Activated T-helper 2 cell treated with anti-CD3 and anti-CD28 coated beads, Interferon-gamma antibody, Interleukin-2, Interleukin-4, amounts not matched to agents 10 μg/mL and 5 μg/mL and 100 μg/mL, durations not matched to agents 14 hours and 24 hours and 36 hours (primary cell): ENCODE measurements at regions not wholly inside any gene's neighbourhood (a gene's known extent, or its start where the extent isn't known, plus 50 kb on each side); places are given as distances from the start of the nearest gene placed in this dataset.

Source experiments
- DNase-seq: peaks from one replicate; pipeline ENCODE4 v3.0.0; 2021; ENCODE audit warnings: low spot score
- H3K27ac Mint-ChIP-seq: one replicate; pipeline ENCODE4 v1.8.0; 2021; ENCODE audit warnings: mixed read lengths
- H3K27me3 Mint-ChIP-seq: one replicate; pipeline ENCODE4 v1.8.0; 2021; ENCODE audit warnings: low read depth, mixed read lengths
- H3K36me3 Mint-ChIP-seq: one replicate; pipeline ENCODE4 v1.8.0; 2021; ENCODE audit warnings: low read depth, mixed read lengths
- H3K4me1 Mint-ChIP-seq: one replicate; pipeline ENCODE4 v1.8.0; 2021; ENCODE audit warnings: low read depth, mixed read lengths
- H3K4me3 Mint-ChIP-seq: one replicate; pipeline ENCODE4 v1.8.0; 2021; ENCODE audit warnings: low read depth, mild to moderate bottlenecking, moderate library complexity, mixed read lengths
- H3K9me3 Mint-ChIP-seq: one replicate; pipeline ENCODE4 v1.8.0; 2021; ENCODE audit warnings: mixed read lengths
- intact Hi-C: fragments of 100-400 bp; cut with micrococcal nuclease; formaldehyde crosslinking; loops from one replicate; pipeline ENCODE4 v1.15.1; 2023

DNA sequence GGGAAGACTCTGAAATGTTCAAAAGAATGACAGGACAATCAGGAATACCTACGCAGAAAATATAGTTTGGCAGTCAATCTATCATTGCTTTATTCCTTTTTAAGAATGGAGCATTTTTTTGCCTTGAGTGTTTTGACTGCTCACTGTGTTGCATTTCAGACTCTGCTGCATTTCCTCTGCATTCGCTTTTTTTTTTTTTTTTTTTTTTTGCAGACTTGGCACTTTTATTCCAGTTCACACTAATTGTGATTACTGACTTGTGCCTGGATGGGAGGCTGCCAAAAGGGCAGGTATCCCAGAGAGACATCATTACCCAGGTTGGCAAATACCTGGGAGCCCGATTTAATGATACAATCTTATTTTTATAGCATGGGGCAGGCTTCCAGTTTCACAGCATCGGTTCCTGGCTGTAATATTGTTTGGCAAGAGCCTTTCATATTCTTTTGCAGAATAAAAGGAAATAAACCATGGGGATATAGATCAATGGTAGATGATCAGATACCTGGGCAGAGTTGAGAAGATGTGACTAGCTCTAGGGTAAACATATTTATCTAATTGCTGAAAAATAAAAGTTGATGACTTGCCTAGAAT lies 1132.6 kb downstream of the MAT2B start:
- no peaks in the 10 kb centered on the region for H3K4me1 Mint-ChIP-seq
- H3K9me3 Mint-ChIP-seq: no peaks in the 10 kb centered on the region
- no peak overlapping the region for H3K4me3 Mint-ChIP-seq
- H3K27ac Mint-ChIP-seq: no peak overlapping the region
- intact Hi-C loops: no loop called here
- DNase-seq: no peak
- no peaks in the 10 kb centered on the region for H3K27me3 Mint-ChIP-seq
- no peaks in the 10 kb centered on the region for H3K36me3 Mint-ChIP-seq

DNA sequence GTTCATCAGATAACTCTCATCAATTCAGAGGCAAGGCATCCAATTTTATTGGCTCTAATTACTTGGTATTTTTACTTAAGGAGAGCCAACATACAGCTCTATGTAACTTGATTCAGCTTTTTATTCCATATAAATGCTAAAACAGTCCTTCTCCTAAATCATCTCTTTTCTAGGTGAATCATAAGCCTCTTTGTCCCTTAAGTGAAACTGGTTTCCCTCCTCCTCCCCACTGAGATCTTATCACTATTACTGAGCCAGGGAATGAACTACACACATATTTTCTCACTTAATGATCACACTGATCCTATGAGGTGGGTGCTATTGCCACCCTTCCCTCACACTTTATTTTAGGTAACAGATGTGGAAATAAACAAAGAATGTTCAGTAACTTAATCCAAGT lies 1143.8 kb downstream of the MAT2B start:
- Mint-ChIP-seq H3K36me3 (no peaks in the 10 kb centered on the region), H3K9me3 (peaks cover 7% of the 10 kb centered on the region), H3K27ac (no peak overlapping the region), H3K27me3 (no peaks in the 10 kb centered on the region), H3K4me3 (no peak overlapping the region), H3K4me1 (no peaks in the 10 kb centered on the region)
- no peak for DNase-seq
- intact Hi-C loops: no loop called here

DNA sequence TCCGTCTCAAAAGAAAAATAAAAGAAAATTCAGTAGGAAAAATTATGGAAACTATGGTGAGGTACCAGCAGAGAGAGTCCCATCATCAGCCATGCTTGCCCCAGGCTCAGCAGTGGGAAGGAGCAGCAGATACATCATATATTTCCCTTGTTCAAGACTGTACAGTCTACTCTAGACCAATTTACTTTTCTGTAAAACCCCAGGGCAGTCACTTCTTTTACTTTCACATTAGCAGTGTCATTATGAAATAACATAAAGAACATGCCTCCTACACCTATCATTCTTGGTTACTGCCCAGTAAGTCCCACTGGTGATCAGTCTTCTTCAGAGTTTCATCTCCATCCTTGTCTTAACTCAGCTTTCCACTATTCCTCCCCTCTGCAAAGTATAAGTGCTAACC lies 1145.0 kb downstream of the MAT2B start:
- H3K9me3 Mint-ChIP-seq: peaks cover 9% of the 10 kb centered on the region
- H3K4me3 Mint-ChIP-seq: no peak overlapping the region
- no peaks in the 10 kb centered on the region for H3K27me3 Mint-ChIP-seq
- H3K27ac Mint-ChIP-seq: no peak overlapping the region
- no peaks in the 10 kb centered on the region for H3K36me3 Mint-ChIP-seq
- intact Hi-C loops: no loop called here
- H3K4me1 Mint-ChIP-seq: no peaks in the 10 kb centered on the region
- DNase-seq: no peak

DNA sequence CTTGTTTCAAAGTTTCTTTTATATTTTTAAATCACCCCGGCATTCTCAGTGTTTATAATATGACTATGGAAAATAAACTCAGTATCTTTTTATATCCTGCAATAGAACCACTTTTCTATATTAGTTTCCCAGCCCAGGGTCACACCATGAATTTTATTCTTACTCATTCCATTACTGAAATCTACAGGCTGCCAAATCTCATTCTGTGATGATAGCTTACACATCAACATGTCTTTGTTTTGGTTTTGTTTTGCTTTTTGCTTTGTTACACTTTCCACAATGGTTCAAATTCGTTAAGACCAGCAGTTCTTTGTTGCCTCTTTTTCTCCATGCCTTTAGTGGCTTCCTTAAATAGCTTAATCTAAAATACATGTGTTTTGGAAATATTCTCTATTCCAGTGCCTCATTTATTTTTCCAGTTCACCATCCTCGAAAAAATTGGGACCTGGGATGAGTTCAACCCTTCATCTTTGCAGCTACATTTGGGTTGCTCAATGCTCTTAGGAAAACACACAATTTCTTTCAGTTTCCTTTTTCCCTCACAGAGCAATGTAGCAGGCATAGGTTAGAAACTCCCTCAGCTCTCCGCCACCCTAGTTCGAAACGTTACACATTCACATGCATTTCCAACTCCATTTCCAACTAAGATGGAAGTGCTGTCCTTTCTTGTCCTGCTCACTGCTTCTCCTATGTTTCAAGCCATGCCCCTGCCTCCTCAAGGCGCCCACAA lies 1146.3 kb downstream of the MAT2B start:
- H3K4me3 Mint-ChIP-seq: no peak overlapping the region
- H3K27ac Mint-ChIP-seq: no peak overlapping the region
- H3K9me3 Mint-ChIP-seq: peaks cover 9% of the 10 kb centered on the region
- no peaks in the 10 kb centered on the region for H3K4me1 Mint-ChIP-seq
- H3K36me3 Mint-ChIP-seq: no peaks in the 10 kb centered on the region
- no peaks in the 10 kb centered on the region for H3K27me3 Mint-ChIP-seq
- DNase-seq: no peak
- intact Hi-C loops: no loop called here

DNA sequence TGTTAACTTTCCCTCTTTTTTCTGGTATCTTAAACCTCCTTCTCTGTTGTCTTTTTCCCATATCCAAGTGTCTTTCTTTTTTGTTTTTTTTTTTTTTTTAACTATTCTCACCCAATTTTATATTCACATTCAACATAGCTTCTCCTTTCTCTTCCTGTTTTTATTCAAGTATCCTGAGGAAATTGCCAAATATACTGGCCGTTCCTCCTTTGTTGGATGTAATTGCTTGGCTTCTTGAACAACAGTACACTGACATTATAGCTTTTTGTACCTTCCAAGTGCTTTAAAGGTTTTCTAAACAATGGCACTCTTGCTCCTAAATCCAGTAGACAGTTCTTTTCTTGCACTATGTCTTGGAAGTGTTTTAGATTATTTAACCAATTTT lies 1146.8 kb downstream of the MAT2B start:
- Mint-ChIP-seq H3K4me1 (no peaks in the 10 kb centered on the region), H3K27me3 (no peaks in the 10 kb centered on the region), H3K4me3 (no peak overlapping the region), H3K36me3 (no peaks in the 10 kb centered on the region), H3K27ac (no peak overlapping the region), H3K9me3 (peaks cover 9% of the 10 kb centered on the region)
- intact Hi-C loops: no loop called here
- DNase-seq: no peak

DNA sequence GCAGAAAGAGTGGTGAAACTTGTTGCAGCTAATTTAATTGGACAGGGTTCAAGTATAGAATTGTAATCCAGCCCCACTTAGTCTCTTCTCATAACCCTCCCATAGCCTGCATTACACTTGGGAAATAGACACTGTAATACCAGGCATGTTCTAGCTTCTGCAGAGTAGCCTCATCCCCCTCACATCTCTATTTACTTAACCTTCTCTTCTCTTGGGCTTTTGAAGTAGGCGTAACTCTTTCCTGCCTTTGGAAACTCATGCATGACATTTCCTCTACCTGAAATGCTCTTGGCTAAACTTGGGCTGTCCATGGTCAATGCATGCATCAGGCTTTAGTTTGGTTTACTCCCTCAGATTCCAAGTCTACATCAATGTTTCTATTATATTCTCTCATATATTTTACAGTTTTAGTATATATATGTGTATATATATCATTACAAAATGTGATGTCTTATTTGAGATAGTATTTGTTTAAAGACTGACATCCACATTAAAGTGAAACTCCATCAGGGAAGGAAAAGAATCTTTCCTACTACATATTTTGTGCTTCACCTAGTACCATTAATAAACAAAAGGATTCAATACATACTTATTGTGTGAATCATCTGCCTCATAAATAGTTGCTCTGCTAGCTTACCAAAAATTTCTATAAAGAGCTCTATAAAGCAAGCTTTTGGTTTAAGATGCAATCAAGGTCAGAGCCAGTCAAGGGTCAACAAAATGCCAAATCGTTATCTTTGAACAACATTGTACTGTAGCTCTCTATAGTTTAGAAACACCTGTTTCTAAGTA lies 1158.0 kb downstream of the MAT2B start:
- DNase-seq: no peak
- Mint-ChIP-seq H3K4me1 (no peaks in the 10 kb centered on the region), H3K27ac (no peak overlapping the region), H3K27me3 (no peaks in the 10 kb centered on the region), H3K4me3 (no peak overlapping the region), H3K9me3 (no peaks in the 10 kb centered on the region), H3K36me3 (no peaks in the 10 kb centered on the region)
- intact Hi-C loops: no loop called here

DNA sequence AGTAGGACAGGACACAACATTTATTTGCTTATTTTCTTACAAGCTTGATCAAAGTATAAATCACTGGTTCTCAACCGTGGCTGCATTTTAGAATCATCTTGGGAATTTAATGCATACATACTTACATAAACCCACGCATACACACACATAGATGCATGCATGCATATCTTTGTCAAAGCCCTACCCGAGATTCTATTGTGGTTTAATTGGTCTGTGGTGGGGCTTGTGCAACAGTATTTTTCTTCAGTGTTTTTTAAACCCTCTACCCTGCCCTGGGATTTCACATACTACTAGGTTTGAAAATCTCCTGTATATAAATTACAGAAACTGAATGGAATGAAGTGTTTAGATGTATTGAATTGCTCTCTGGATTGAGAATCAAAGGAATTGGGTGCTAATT lies 1166.2 kb downstream of the MAT2B start:
- Mint-ChIP-seq H3K4me1 (no peaks in the 10 kb centered on the region), H3K27ac (no peak overlapping the region), H3K4me3 (no peak overlapping the region), H3K27me3 (no peaks in the 10 kb centered on the region), H3K36me3 (no peaks in the 10 kb centered on the region), H3K9me3 (no peaks in the 10 kb centered on the region)
- DNase-seq: no peak
- intact Hi-C loops: no loop called here

DNA sequence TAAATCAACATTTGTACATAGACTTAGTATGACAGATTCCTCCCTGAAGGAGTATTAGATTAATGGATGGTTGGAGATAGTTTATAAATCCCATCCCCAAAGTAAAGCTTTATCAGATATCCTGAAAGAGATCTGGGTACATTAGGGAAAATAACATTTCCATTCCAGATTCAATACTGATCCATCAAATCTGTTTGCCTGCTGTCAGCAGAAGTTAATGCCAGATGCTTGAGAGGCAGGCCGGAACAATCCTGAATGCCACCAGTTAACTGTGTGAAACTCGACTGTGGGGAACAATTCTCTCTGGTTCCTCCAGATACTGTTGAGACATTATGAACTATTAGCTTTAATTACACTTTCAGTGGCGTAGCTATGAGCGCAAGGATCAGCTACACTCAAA lies 1166.8 kb downstream of the MAT2B start:
- no peaks in the 10 kb centered on the region for H3K36me3 Mint-ChIP-seq
- H3K27ac Mint-ChIP-seq: no peak overlapping the region
- no peak for DNase-seq
- H3K9me3 Mint-ChIP-seq: no peaks in the 10 kb centered on the region
- intact Hi-C loops: no loop called here
- H3K27me3 Mint-ChIP-seq: no peaks in the 10 kb centered on the region
- no peaks in the 10 kb centered on the region for H3K4me1 Mint-ChIP-seq
- no peak overlapping the region for H3K4me3 Mint-ChIP-seq

DNA sequence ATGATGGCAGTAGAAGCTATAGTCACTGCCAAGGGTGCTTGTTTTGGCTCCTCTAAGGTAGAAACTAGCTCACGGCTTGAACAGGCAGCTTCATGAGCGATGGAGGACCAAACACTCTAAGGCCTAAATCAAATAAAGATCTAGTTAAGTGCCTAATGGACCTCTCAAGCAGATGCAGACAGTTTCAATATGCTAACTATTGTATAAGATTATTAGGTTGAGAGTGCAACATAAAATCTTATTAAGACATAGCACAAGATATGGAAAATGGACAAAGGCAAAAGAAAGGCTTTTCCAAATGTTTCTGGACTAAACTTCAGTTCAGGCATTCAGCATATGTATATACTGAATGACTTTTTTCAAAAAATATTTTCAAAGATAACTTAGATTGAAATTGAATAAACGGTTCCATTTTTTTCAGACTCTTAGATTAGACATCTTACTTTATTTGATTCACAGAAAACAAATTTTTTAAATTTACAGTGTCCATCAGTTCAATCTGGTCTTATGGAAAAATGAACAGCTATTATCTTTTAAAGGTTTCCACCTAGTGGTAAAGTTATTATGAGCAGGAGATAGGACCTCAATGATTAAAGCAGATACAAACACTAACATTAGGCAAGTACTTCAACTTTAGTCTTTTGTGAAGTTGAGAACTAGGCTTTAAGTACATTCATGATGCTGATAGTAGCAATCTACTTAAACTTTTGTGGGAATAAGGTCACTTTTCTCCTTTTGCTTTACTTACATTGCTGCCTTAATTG lies 1167.7 kb downstream of the MAT2B start:
- no peak overlapping the region for H3K27ac Mint-ChIP-seq
- H3K27me3 Mint-ChIP-seq: no peaks in the 10 kb centered on the region
- no peaks in the 10 kb centered on the region for H3K4me1 Mint-ChIP-seq
- intact Hi-C loops: no loop called here
- DNase-seq: no peak
- no peaks in the 10 kb centered on the region for H3K36me3 Mint-ChIP-seq
- H3K4me3 Mint-ChIP-seq: no peak overlapping the region
- H3K9me3 Mint-ChIP-seq: no peaks in the 10 kb centered on the region

DNA sequence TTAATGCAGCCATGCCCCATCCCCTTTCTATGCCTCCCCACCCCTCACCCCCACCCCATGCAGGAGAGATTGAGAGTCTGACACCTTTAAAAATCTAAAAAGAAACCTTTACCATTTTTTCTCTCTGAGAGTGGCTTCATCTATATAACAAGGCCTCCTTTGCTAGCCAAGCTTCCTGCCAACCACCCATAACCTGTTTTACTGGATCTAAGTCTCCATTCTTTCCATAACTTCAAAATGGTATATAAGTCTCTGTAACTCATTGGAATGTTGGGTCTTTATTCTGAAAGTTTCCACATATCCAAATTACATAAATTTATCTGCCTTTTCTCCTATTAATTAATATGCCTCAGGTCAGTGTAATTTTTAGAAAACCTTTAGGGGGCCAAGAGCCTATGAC lies 1174.0 kb downstream of the MAT2B start:
- Mint-ChIP-seq H3K4me3 (no peak overlapping the region), H3K27me3 (no peaks in the 10 kb centered on the region), H3K36me3 (no peaks in the 10 kb centered on the region), H3K27ac (no peak overlapping the region), H3K9me3 (no peaks in the 10 kb centered on the region), H3K4me1 (no peaks in the 10 kb centered on the region)
- intact Hi-C loops: no loop called here
- no peak for DNase-seq

DNA sequence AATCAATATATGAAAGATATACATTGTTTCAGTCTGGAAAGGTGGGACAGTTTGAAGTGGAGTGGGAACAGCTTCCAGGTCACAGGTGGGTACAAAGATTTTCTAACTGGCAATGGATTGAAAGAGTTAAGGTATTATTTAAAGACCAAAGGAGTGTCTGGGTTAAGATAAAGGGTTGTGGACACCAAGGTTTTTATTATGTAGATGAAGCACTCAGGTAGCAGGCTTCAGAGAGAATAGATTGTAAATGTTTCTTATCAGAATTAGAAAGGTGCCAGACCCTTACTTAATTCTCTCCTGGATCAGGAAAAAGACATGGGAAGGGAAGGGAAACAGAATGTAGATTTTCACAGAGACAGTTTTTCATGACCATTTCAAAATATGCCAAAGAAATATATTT lies 1174.8 kb downstream of the MAT2B start:
- H3K27me3 Mint-ChIP-seq: no peaks in the 10 kb centered on the region
- DNase-seq: no peak
- no peaks in the 10 kb centered on the region for H3K36me3 Mint-ChIP-seq
- H3K27ac Mint-ChIP-seq: no peak overlapping the region
- intact Hi-C loops: no loop called here
- H3K4me3 Mint-ChIP-seq: no peak overlapping the region
- H3K4me1 Mint-ChIP-seq: no peaks in the 10 kb centered on the region
- no peaks in the 10 kb centered on the region for H3K9me3 Mint-ChIP-seq

DNA sequence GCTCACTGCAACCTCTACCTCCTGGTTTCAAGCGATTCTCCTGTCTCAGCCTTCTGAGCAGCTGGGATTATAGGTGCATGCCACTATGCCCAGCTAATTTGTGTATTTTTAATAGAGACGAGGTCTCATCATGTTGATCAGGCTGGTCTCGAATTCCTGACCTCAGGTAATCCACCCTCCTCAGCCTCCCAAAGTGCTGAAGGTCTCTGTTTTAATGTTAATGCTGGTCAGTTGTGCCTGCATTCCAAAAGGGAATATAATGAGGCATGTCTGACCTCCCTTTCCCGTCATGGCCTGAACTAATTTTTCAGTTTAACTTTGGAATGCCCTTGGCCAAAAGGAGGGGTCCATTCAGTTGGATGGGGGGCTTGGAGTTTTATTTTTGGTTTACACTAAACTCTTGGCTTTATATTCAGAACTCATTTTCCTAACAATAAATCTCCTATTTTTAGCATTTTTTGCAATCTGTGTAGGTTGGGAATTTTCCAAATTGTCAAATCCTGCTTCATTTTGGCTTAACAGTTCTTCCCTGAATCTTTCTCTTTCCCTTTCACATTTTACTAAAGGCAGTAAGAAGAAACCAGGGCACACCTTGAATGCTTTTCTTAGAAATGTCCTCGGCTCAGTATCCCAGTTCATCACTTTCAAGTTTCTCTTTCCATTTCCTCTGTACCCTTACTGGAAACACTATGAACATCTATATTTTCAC lies 1175.5 kb downstream of the MAT2B start:
- no peaks in the 10 kb centered on the region for H3K4me1 Mint-ChIP-seq

More for the DNA sequence above, 1175.5 kb downstream of the MAT2B start:
- DNase-seq: no peak
- Mint-ChIP-seq H3K27ac (no peak overlapping the region), H3K9me3 (no peaks in the 10 kb centered on the region), H3K4me3 (no peak overlapping the region), H3K36me3 (no peaks in the 10 kb centered on the region), H3K27me3 (no peaks in the 10 kb centered on the region)
- intact Hi-C loops: no loop called here
